Breast epithelium (tissue), 4 donors: ENCODE measurements at regions not wholly inside any gene's neighbourhood (a gene's known extent, or its start where the extent isn't known, plus 50 kb on each side); places are given as distances from the start of the nearest gene placed in this dataset.
A peak's percentile ranks its signal among the peaks of the same experiment; 100 is the strongest.

Experiments used
- DNase-seq, 2 donors: peaks; one replicate each; pipeline ENCODE4 v3.0.0-alpha.2; 2019; ENCODE audit warnings: low spot score in 2 of 2
- H3K27ac ChIP-seq, 2 donors: fragments of 200-600 bp; sonication (generic) in 1 of 2; one replicate each; pipeline ENCODE4 v1.5.1; 2016 to 2019; ENCODE audit warnings: mild to moderate bottlenecking in 1 of 2
- H3K27me3 ChIP-seq, 2 donors: fragments of 200-600 bp; sonication (generic) in 1 of 2; one replicate each; pipeline versions ENCODE4 v1.5.1 to v1.6.0; 2017 to 2019; ENCODE audit warnings: control low read depth in 1 of 2, mild to moderate bottlenecking in 1 of 2
- H3K36me3 ChIP-seq: fragments of 200-600 bp; one replicate; pipeline ENCODE4 v1.5.1; 2019
- H3K4me1 ChIP-seq, 2 donors: fragments of 200-600 bp; sonication (generic); one replicate each; pipeline ENCODE4 v1.5.1; 2016 to 2019; ENCODE audit warnings: control low read depth in 1 of 2
- H3K4me3 ChIP-seq, 3 donors: fragments of 200-600 bp; sonication (generic); 1 replicate in 2 of 3; 2 replicates in 1 of 3; pipeline ENCODE4 v1.5.1; 2016 to 2019; ENCODE audit warnings: mild to moderate bottlenecking in 3 of 3, moderate library complexity in 2 of 3
- H3K9me3 ChIP-seq, 2 donors: fragments of 200-600 bp; sonication (generic) in 1 of 2; one replicate each; pipeline ENCODE4 v1.5.1; 2016 to 2019; ENCODE audit warnings: control low read depth in 1 of 2
- POLR2A ChIP-seq: fragments of 450-650 bp; IDR thresholded peaks from one replicate; pipeline ENCODE4 v1.6.1; 2016; ENCODE audit warnings: antibody characterized with exemption, mild to moderate bottlenecking, moderate library complexity
- POLR2AphosphoS5 ChIP-seq, 3 donors: sonication (generic); formaldehyde crosslinking; IDR thresholded peaks; one replicate each; pipeline ENCODE4 v1.6.1; 2017; ENCODE audit warnings: antibody characterized with exemption in 3 of 3
- intact Hi-C: fragments of 100-400 bp; cut with DNase I; formaldehyde crosslinking; loops from one replicate; pipeline ENCODE4 v1.15.1; 2023; ENCODE audit warnings: low total_unique reads
- TF ChIP-seq, protein P1 (sequence below), 3 donors: fragments of 450-650 bp; IDR thresholded peaks; one replicate each; pipeline ENCODE4 v1.5.1; 2016 to 2017; ENCODE audit warnings: antibody characterized with exemption in 3 of 3, mild to moderate bottlenecking in 3 of 3, moderate library complexity in 3 of 3

GRCh38 chr1:14539309-14539708, 59.2 kb upstream of the KAZN start:
- intact Hi-C loops, result no loop called here
- no peaks in the 10 kb centered on the region for H3K36me3 ChIP-seq
- no peak overlapping the region for H3K4me3 ChIP-seq
- H3K4me1 ChIP-seq, result no peaks in the 10 kb centered on the region
- H3K27ac ChIP-seq, result no peak overlapping the region
- TF ChIP-seq POLR2A, result no peak
- TF ChIP-seq, protein P1, sequence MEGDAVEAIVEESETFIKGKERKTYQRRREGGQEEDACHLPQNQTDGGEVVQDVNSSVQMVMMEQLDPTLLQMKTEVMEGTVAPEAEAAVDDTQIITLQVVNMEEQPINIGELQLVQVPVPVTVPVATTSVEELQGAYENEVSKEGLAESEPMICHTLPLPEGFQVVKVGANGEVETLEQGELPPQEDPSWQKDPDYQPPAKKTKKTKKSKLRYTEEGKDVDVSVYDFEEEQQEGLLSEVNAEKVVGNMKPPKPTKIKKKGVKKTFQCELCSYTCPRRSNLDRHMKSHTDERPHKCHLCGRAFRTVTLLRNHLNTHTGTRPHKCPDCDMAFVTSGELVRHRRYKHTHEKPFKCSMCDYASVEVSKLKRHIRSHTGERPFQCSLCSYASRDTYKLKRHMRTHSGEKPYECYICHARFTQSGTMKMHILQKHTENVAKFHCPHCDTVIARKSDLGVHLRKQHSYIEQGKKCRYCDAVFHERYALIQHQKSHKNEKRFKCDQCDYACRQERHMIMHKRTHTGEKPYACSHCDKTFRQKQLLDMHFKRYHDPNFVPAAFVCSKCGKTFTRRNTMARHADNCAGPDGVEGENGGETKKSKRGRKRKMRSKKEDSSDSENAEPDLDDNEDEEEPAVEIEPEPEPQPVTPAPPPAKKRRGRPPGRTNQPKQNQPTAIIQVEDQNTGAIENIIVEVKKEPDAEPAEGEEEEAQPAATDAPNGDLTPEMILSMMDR (IDR thresholded peaks at IDR 0.05), result no peak
- no peak for TF ChIP-seq POLR2AphosphoS5 (IDR thresholded peaks at IDR 0.05)
- H3K27me3 ChIP-seq, result no peaks in the 10 kb centered on the region
- DNase-seq, result no peak
- H3K9me3 ChIP-seq, result no peaks in the 10 kb centered on the region

GRCh38 chr1:14539953-14540563, 58.4 kb upstream of the KAZN start:
- no peaks in the 10 kb centered on the region for H3K27me3 ChIP-seq
- intact Hi-C loops, result no loop called here
- DNase-seq, result no peak
- TF ChIP-seq POLR2AphosphoS5 (IDR thresholded peaks at IDR 0.05) (no peak), POLR2A (no peak)
- TF ChIP-seq, protein P1 (IDR thresholded peaks at IDR 0.05), result no peak
- no peak overlapping the region for H3K4me3 ChIP-seq
- no peak overlapping the region for H3K27ac ChIP-seq
- no peaks in the 10 kb centered on the region for H3K9me3 ChIP-seq
- no peaks in the 10 kb centered on the region for H3K4me1 ChIP-seq
- no peaks in the 10 kb centered on the region for H3K36me3 ChIP-seq

DNA sequence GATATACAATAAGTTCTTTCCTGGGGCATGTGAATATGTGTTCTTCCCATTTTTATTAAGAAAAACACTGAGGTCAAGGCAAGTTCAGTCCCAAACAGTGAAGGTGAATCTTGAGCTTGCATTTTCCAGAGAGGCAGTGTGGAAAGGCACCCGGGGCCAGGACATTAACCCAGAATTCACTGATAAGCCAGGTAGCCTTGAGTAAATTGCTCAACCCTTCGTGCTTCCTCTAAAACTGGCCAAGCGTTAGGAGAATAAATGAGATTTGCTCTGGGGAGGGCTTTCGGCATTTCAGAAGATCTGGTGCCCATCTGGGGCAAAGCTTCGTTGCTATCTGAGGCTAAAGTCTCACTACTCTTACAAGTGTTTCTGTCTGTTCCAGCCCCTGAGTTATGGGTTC, 57.1 kb upstream of the KAZN start:
- Histone ChIP-seq H3K4me3 (no peak overlapping the region), H3K36me3 (no peaks in the 10 kb centered on the region), H3K27ac (no peak overlapping the region), H3K9me3 (no peaks in the 10 kb centered on the region), H3K27me3 (no peaks in the 10 kb centered on the region), H3K4me1 (no peaks in the 10 kb centered on the region)
- intact Hi-C loops, result no loop called here
- TF ChIP-seq, protein P1 (IDR thresholded peaks at IDR 0.05), result no peak
- TF ChIP-seq POLR2AphosphoS5 (IDR thresholded peaks at IDR 0.05), result no peak
- TF ChIP-seq POLR2A, result no peak
- DNase-seq, result no peak

DNA sequence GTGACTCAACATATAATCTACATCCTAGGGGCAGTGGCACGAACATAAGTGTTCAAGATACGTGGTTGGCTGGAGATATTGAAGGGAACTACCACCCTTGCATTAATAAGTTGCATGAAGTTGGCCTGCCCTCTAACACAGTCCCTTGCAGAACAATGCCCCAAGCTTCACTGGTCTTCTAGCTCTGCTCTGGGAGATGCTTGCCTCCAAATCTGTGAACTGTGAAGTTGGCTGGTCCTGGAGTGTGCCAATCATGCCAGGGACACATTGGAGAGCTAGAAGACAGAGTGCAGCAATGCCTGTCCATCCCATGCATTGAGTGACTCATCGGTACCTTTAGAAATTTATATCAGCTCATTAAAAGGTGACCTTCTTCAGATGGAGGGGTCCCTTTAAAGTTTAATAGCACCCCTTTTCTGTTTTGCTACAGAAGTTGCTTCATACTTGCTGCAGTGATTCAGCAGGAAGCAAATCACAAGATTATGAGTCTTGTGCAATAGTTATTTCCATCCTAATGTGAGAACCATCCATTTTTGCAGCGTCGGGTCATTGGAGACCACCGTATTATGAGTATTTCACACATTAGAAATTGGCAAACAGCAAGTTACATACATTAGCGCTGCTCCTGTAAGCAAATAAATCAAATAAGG, 55.2 kb upstream of the KAZN start:
- H3K27ac ChIP-seq, result peak overlapping the region; percentile 33 to 80
- no peak overlapping the region for H3K4me3 ChIP-seq
- no peaks in the 10 kb centered on the region for H3K27me3 ChIP-seq
- no peaks in the 10 kb centered on the region for H3K9me3 ChIP-seq
- DNase-seq, result no peak
- no peak for TF ChIP-seq POLR2A
- TF ChIP-seq, protein P1 (IDR thresholded peaks at IDR 0.05), result no peak
- peak in 1 of 3 donors; percentile 23 for TF ChIP-seq POLR2AphosphoS5 (IDR thresholded peaks at IDR 0.05)
- no peaks in the 10 kb centered on the region for H3K36me3 ChIP-seq
- intact Hi-C loops, result no loop called here
- H3K4me1 ChIP-seq, result no peaks in the 10 kb centered on the region

GRCh38 chr1:14544319-14544718, 54.2 kb upstream of the KAZN start:
- TF ChIP-seq, protein P1 (IDR thresholded peaks at IDR 0.05), result no peak
- TF ChIP-seq POLR2A (no peak), POLR2AphosphoS5 (IDR thresholded peaks at IDR 0.05) (no peak)
- Histone ChIP-seq H3K27ac (no peak overlapping the region), H3K9me3 (no peaks in the 10 kb centered on the region), H3K27me3 (no peaks in the 10 kb centered on the region), H3K4me1 (no peaks in the 10 kb centered on the region), H3K36me3 (no peaks in the 10 kb centered on the region), H3K4me3 (no peak overlapping the region)
- intact Hi-C loops, result no loop called here
- no peak for DNase-seq
